ENCODE measurements at regions not wholly inside any gene's neighbourhood (a gene's known extent, or its start where the extent isn't known, plus 50 kb on each side); places are given as distances from the start of the nearest gene placed in this dataset.
"Not testable (repeated sequence)": the region's sequence is repeated elsewhere in the genome, so short reads cannot be mapped to it uniquely, and the experiment has no call there.

- no peak for DNase-seq (ENCODE audit: low read depth in 4 of 4, low spot score in 3 of 4)
These were observed 56.1 kb upstream of the TMEM132D start for GRCh38 chr12:129959889-129960288.

GRCh38 chr12:129961091-129961490, 57.3 kb upstream of the TMEM132D start:
- DNase-seq (ENCODE audit: low read depth in 4 of 4, low spot score in 3 of 4), result no peak

- DNase-seq (ENCODE audit: low read depth in 4 of 4, low spot score in 3 of 4), result no peak
These were observed 58.0 kb upstream of the TMEM132D start for GRCh38 chr12:129961856-129962255.

- DNase-seq (ENCODE audit: low read depth in 4 of 4, low spot score in 3 of 4), result no peak
These were observed 60.5 kb upstream of the TMEM132D start for GRCh38 chr12:129964300-129964699.

GRCh38 chr12:129964826-129965457, 61.1 kb upstream of the TMEM132D start:
- no peak for DNase-seq (ENCODE audit: low read depth in 4 of 4, low spot score in 3 of 4)

GRCh38 chr12:129966146-129966995, 62.5 kb upstream of the TMEM132D start:
- no peak for DNase-seq (ENCODE audit: low read depth in 4 of 4, low spot score in 3 of 4)

- DNase-seq (ENCODE audit: low read depth in 4 of 4, low spot score in 3 of 4), result no peak
These were observed 67.9 kb upstream of the TMEM132D start for GRCh38 chr12:129971721-129972120.

GRCh38 chr12:129973236-129973961, 69.6 kb upstream of the TMEM132D start:
- DNase-seq (ENCODE audit: low read depth in 4 of 4, low spot score in 3 of 4), result no peak

GRCh38 chr12:129984106-129984505, 80.3 kb upstream of the TMEM132D start:
- no peak for DNase-seq (ENCODE audit: low read depth in 4 of 4, low spot score in 3 of 4)

- no peak for DNase-seq (ENCODE audit: low read depth in 4 of 4, low spot score in 3 of 4)
These were observed 84.0 kb upstream of the TMEM132D start for GRCh38 chr12:129987841-129988240.

GRCh38 chr12:129994634-129995033, 90.8 kb upstream of the TMEM132D start:
- no peak for DNase-seq (ENCODE audit: low read depth in 4 of 4, low spot score in 3 of 4)

GRCh38 chr12:129997239-129997638, 93.4 kb upstream of the TMEM132D start:
- no peak for DNase-seq (ENCODE audit: low read depth in 4 of 4, low spot score in 3 of 4)

- not testable (repeated sequence) for DNase-seq (ENCODE audit: low read depth in 4 of 4, low spot score in 3 of 4)
These were observed 100.6 kb upstream of the TMEM132D start for GRCh38 chr12:130004310-130004877.

- DNase-seq (ENCODE audit: low read depth in 4 of 4, low spot score in 3 of 4), result no peak
These were observed 103.9 kb upstream of the TMEM132D start for GRCh38 chr12:130007771-130008170.

GRCh38 chr12:130008241-130008640, 104.4 kb upstream of the TMEM132D start:
- DNase-seq (ENCODE audit: low read depth in 4 of 4, low spot score in 3 of 4), result no peak

- no peak for DNase-seq (ENCODE audit: low read depth in 4 of 4, low spot score in 3 of 4)
These were observed 106.1 kb upstream of the TMEM132D start for GRCh38 chr12:130009961-130010360.

GRCh38 chr12:130011611-130012385, 108.0 kb upstream of the TMEM132D start:
- DNase-seq (ENCODE audit: low read depth in 4 of 4, low spot score in 3 of 4), result no peak

- DNase-seq (ENCODE audit: low read depth in 4 of 4, low spot score in 3 of 4), result peak in 3 of 4 donors; percentile 44 to 60 (median 46)
These were observed 110.1 kb upstream of the TMEM132D start for GRCh38 chr12:130013771-130014484.

- no peak for DNase-seq (ENCODE audit: low read depth in 4 of 4, low spot score in 3 of 4)
These were observed 110.6 kb upstream of the TMEM132D start for GRCh38 chr12:130014485-130014807.

GRCh38 chr12:130016194-130016593, 112.4 kb upstream of the TMEM132D start:
- no peak for DNase-seq (ENCODE audit: low read depth in 4 of 4, low spot score in 3 of 4)

Measured in right renal pelvis (tissue), 4 donors.